ENCODE measurements at regions not wholly inside any gene's neighbourhood (a gene's known extent, or its start where the extent isn't known, plus 50 kb on each side); places are given as distances from the start of the nearest gene placed in this dataset.

DNA sequence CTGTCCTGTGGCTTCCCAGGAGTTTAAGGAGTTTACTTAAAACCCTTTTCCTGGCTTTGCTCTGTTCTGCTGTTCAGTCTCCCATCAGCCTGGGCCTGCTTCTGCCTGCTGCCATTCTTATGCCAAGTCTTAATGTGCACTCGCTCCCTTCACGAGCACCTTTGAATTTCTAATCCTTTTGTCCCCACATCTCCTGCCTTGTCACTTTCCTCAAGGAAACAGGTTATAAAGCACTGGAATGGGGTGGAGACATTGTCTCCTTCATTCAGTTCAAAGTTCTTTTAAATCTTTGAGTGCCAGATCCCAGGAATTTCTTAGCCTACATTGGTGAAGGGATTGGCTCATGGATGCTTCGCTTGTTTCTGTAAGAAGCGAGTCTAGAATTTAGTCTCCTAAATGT lies 87.2 kb upstream of the LIFR start:
- no peak for TF ChIP-seq CTCF (IDR thresholded peaks at IDR 0.05; ENCODE audit: partially characterized antibody, unreplicated experiment)
- Mint-ChIP-seq H3K36me3 (ENCODE audit: unreplicated experiment) (no peaks in the 10 kb centered on the region), H3K27ac (ENCODE audit: unreplicated experiment) (no peak overlapping the region), H3K4me1 (ENCODE audit: low read depth, unreplicated experiment) (peaks cover 10% of the 10 kb centered on the region), H3K27me3 (ENCODE audit: unreplicated experiment) (no peaks in the 10 kb centered on the region), H3K9me3 (ENCODE audit: unreplicated experiment) (no peaks in the 10 kb centered on the region), H3K4me3 (ENCODE audit: unreplicated experiment) (no peak overlapping the region)
- DNase-seq, result no peak

GRCh38 chr5:38645508-38645907 lies 89.1 kb upstream of the LIFR start:
- no peak for DNase-seq
- Mint-ChIP-seq H3K4me3 (ENCODE audit: unreplicated experiment) (no peak overlapping the region), H3K9me3 (ENCODE audit: unreplicated experiment) (peaks cover 5% of the 10 kb centered on the region), H3K27me3 (ENCODE audit: unreplicated experiment) (peaks cover 2% of the 10 kb centered on the region), H3K27ac (ENCODE audit: unreplicated experiment) (no peak overlapping the region), H3K36me3 (ENCODE audit: unreplicated experiment) (peaks cover 4% of the 10 kb centered on the region), H3K4me1 (ENCODE audit: low read depth, unreplicated experiment) (peaks cover 10% of the 10 kb centered on the region)
- no peak for TF ChIP-seq CTCF (IDR thresholded peaks at IDR 0.05; ENCODE audit: partially characterized antibody, unreplicated experiment)

DNA sequence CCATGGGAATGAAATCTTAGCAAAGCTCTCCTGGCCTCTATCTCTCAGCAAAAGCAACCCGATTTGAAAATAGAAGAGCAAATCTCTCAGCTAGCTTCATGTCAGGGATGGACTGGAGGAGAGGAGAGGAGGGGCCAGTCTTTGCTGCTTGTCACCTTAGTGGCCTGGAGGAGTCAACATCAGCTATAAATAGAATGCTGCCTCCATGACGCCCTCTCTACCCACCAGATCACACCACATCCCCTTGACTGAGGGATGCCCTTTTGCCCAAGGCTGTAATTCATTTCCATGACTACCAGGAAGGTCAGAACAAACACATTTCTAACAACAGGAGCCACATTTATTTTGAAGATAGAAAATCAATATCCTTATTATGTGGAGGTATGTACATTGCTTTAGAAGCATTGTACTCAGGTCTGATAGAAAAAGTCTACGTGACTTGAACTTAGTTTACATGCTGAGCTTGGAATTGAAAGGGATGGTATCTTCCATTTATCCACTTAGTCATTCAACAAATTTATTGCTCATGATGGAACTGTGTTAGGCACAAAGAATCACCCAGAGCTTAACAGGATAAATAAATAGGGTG lies 92.4 kb upstream of the LIFR start:
- H3K4me1 Mint-ChIP-seq (ENCODE audit: low read depth, unreplicated experiment), result peaks cover under 1% of the 10 kb centered on the region
- no peak overlapping the region for H3K27ac Mint-ChIP-seq (ENCODE audit: unreplicated experiment)
- no peak for DNase-seq
- no peak for TF ChIP-seq CTCF (IDR thresholded peaks at IDR 0.05; ENCODE audit: partially characterized antibody, unreplicated experiment)
- H3K9me3 Mint-ChIP-seq (ENCODE audit: unreplicated experiment), result peaks cover 5% of the 10 kb centered on the region
- peaks cover 4% of the 10 kb centered on the region for H3K36me3 Mint-ChIP-seq (ENCODE audit: unreplicated experiment)
- H3K4me3 Mint-ChIP-seq (ENCODE audit: unreplicated experiment), result no peak overlapping the region
- H3K27me3 Mint-ChIP-seq (ENCODE audit: unreplicated experiment), result peaks cover 2% of the 10 kb centered on the region

DNA sequence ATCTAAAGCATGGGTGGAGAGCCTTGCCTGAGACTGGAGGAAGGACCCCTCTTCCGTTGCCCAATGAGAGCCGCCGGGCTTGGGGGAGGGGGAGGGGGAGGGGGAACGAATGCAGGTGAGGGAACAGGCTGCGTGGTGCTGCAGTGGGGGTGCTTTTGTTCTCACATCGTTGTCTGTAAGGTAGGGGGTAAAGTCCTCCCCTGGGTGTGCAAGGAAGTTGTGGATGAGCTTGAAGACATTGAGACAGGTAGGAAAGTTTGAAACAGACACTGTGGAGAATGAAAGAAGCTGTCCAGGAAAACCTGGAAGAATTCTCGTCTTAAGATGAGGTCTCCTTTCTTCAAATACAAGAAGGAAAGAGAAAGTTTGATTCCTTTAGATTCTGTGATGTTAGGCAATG lies 94.1 kb upstream of the LIFR start:
- H3K4me3 Mint-ChIP-seq (ENCODE audit: unreplicated experiment), result no peak overlapping the region
- DNase-seq, result no peak
- H3K27me3 Mint-ChIP-seq (ENCODE audit: unreplicated experiment), result peaks cover 2% of the 10 kb centered on the region
- peaks cover 4% of the 10 kb centered on the region for H3K36me3 Mint-ChIP-seq (ENCODE audit: unreplicated experiment)
- peaks cover 5% of the 10 kb centered on the region for H3K9me3 Mint-ChIP-seq (ENCODE audit: unreplicated experiment)
- no peak for TF ChIP-seq CTCF (IDR thresholded peaks at IDR 0.05; ENCODE audit: partially characterized antibody, unreplicated experiment)
- H3K4me1 Mint-ChIP-seq (ENCODE audit: low read depth, unreplicated experiment), result no peaks in the 10 kb centered on the region
- no peak overlapping the region for H3K27ac Mint-ChIP-seq (ENCODE audit: unreplicated experiment)

DNA sequence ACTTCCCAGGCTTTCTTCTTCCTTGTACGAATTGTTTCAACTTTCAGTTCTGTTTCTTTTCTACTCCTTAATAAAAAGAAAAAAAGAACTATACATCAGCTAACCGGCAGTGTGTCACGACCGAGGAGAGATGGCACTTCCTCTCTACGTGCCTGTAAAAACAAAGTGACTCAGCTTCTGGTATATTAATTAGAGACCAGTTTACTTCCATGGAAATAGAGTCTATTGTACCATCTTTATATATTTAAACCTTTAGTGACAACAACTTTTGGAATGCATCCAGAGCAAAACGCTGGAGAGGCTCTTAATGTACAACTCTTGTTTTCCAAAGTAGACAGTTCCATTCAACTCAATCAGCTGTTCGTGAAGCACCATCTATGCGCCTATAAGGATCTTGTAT lies 94.5 kb upstream of the LIFR start:
- H3K27ac Mint-ChIP-seq (ENCODE audit: unreplicated experiment), result no peak overlapping the region
- peaks cover 4% of the 10 kb centered on the region for H3K36me3 Mint-ChIP-seq (ENCODE audit: unreplicated experiment)
- H3K27me3 Mint-ChIP-seq (ENCODE audit: unreplicated experiment), result peaks cover 2% of the 10 kb centered on the region
- no peak for DNase-seq
- no peaks in the 10 kb centered on the region for H3K4me1 Mint-ChIP-seq (ENCODE audit: low read depth, unreplicated experiment)
- TF ChIP-seq CTCF (IDR thresholded peaks at IDR 0.05; ENCODE audit: partially characterized antibody, unreplicated experiment), result no peak
- H3K4me3 Mint-ChIP-seq (ENCODE audit: unreplicated experiment), result no peak overlapping the region
- H3K9me3 Mint-ChIP-seq (ENCODE audit: unreplicated experiment), result peaks cover 5% of the 10 kb centered on the region

Data from glutamatergic neuron (in vitro differentiated cells).